ENCODE measurements at regions not wholly inside any gene's neighbourhood (a gene's known extent, or its start where the extent isn't known, plus 50 kb on each side); places are given as distances from the start of the nearest gene placed in this dataset.

DNA sequence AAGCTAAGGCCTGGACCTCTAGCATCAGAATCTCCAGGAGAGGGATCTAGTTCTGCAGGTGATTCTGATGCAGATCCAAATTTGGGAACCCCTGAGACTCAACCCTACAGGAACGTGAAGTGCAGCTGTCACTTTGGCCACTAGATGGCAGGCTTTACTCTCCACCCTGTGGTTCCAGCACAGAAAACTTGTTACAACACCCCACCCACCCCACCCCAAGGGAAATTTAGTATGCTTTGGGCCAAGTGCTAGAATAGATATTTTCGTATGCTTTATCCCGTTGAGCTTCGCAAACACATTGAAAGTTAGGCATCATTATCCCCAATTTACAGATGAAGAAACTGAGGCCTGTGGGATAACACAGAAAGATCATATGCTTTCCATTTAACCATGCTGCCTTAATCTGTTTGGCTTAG lies 232.0 kb downstream of the B3GLCT start:
- DNase-seq (ENCODE audit: low read depth, low spot score) (no peak), FAIRE-seq (peak; percentile 31), ATAC-seq (peak; percentile 85)
- RAD21 ChIA-PET (ENCODE audit: unreplicated experiment) = interaction anchor here (0.9 to 1.4 kb wide), 2 partner anchors 188 to 309 kb away, joined by 3 to 13 read pairs; no protein-coding TSS in a partner anchor
- Histone ChIP-seq H3K9me3 (replicated peaks; ENCODE audit: control insufficient read depth, insufficient read depth, low read length) (no peaks in the 10 kb centered on the region), H3K4me3 (no peak overlapping the region), H3K27me3 (replicated peaks in 1 of 2; ENCODE audit: control insufficient read depth in 2 of 2, insufficient read depth in 2 of 2, low read length in 1 of 2) (no peaks in the 10 kb centered on the region), H3K9ac (ENCODE audit: control insufficient read depth, insufficient read depth, low read length) (no peak overlapping the region), H3K4me2 (ENCODE audit: control insufficient read depth, insufficient read depth) (no peak overlapping the region), H4K20me1 (ENCODE audit: control insufficient read depth, insufficient read depth) (no peaks in the 10 kb centered on the region), H3K4me1 (ENCODE audit: control insufficient read depth, insufficient read depth, low read length) (no peaks in the 10 kb centered on the region), H3K36me3 (ENCODE audit: control insufficient read depth in 2 of 2, insufficient read depth in 2 of 2, low read length in 1 of 2) (no peaks in the 10 kb centered on the region), H3K27ac (ENCODE audit: control insufficient read depth, insufficient read depth) (no peak overlapping the region), H3K79me2 (ENCODE audit: control insufficient read depth, insufficient read depth, low read length) (no peaks in the 10 kb centered on the region), H2AFZ (ENCODE audit: control insufficient read depth, low read depth, low read length) (no peak overlapping the region)
- in situ Hi-C loops (cut with MboI) (loop anchor here (5.0 kb wide), 2 partner anchors 49 to 306 kb away; partner anchors contain the start of gene RXFP2), intact Hi-C loops (cut with micrococcal nuclease; ENCODE audit: unreplicated experiment) (loop anchor here (1.0 to 10.0 kb wide), 3 partner anchors 183 to 311 kb away; no protein-coding TSS in a partner anchor)
- 2% methylated on average over 4 of the region's 4 CpGs for WGBS (ENCODE audit: insufficient coverage, insufficient replicate concordance, low lambda C conversion rate, missing lambda C conversion rate)
- SMC1A ChIA-PET (ENCODE audit: uncharacterized antibody, unreplicated experiment) = interaction anchor here (0.7 to 1.4 kb wide), 7 partner anchors 10 to 368 kb away, joined by 3 to 18 read pairs (median 3); partner anchors contain the start of gene RXFP2
- CTCF ChIA-PET = interaction anchor here (0.6 to 4.1 kb wide), 17 partner anchors 8 to 333 kb away, joined by 3 to 52 read pairs (median 3); partner anchors contain the start of gene RXFP2
- POLR2A ChIA-PET = no interaction called here
- BruUV-seq (replicated peaks) = no TSS peak
- TF ChIP-seq, protein P1, sequence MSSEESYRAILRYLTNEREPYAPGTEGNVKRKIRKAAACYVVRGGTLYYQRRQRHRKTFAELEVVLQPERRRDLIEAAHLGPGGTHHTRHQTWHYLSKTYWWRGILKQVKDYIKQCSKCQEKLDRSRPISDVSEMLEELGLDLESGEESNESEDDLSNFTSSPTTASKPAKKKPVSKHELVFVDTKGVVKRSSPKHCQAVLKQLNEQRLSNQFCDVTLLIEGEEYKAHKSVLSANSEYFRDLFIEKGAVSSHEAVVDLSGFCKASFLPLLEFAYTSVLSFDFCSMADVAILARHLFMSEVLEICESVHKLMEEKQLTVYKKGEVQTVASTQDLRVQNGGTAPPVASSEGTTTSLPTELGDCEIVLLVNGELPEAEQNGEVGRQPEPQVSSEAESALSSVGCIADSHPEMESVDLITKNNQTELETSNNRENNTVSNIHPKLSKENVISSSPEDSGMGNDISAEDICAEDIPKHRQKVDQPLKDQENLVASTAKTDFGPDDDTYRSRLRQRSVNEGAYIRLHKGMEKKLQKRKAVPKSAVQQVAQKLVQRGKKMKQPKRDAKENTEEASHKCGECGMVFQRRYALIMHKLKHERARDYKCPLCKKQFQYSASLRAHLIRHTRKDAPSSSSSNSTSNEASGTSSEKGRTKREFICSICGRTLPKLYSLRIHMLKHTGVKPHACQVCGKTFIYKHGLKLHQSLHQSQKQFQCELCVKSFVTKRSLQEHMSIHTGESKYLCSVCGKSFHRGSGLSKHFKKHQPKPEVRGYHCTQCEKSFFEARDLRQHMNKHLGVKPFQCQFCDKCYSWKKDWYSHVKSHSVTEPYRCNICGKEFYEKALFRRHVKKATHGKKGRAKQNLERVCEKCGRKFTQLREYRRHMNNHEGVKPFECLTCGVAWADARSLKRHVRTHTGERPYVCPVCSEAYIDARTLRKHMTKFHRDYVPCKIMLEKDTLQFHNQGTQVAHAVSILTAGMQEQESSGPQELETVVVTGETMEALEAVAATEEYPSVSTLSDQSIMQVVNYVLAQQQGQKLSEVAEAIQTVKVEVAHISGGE (CRISPR knock-in tag; IDR thresholded peaks at IDR 0.05) = no peak
- TF ChIP-seq SREBF2 (IDR thresholded peaks at IDR 0.05; ENCODE audit: low read length) (no peak), KAT2A (conservative IDR thresholded peaks at IDR 0.05; ENCODE audit: control insufficient read depth, low read depth, low read length) (no peak), PML (IDR thresholded peaks at IDR 0.05; ENCODE audit: low read length) (no peak), SP1 (IDR thresholded peaks at IDR 0.05; ENCODE audit: low read depth, low read length) (no peak), SIN3A (IDR thresholded peaks at IDR 0.05; ENCODE audit: low read depth, low read length) (no peak), RAD51 (IDR thresholded peaks at IDR 0.05) (no peak), SMC3 (IDR thresholded peaks at IDR 0.05; ENCODE audit: borderline replicate concordance, low read length) (peak; percentile 61), TCF7 (IDR thresholded peaks at IDR 0.05; ENCODE audit: borderline replicate concordance) (no peak), EP300 (IDR thresholded peaks at IDR 0.05; ENCODE audit: borderline replicate concordance in 1 of 2, control insufficient read depth in 1 of 2, low read depth in 2 of 2, low read length in 2 of 2) (no peak), ZBED1 (IDR thresholded peaks at IDR 0.05; ENCODE audit: borderline replicate concordance) (no peak), RFX5 (IDR thresholded peaks at IDR 0.05; ENCODE audit: low read depth, low read length) (no peak)
- TF ChIP-seq, protein P2, sequence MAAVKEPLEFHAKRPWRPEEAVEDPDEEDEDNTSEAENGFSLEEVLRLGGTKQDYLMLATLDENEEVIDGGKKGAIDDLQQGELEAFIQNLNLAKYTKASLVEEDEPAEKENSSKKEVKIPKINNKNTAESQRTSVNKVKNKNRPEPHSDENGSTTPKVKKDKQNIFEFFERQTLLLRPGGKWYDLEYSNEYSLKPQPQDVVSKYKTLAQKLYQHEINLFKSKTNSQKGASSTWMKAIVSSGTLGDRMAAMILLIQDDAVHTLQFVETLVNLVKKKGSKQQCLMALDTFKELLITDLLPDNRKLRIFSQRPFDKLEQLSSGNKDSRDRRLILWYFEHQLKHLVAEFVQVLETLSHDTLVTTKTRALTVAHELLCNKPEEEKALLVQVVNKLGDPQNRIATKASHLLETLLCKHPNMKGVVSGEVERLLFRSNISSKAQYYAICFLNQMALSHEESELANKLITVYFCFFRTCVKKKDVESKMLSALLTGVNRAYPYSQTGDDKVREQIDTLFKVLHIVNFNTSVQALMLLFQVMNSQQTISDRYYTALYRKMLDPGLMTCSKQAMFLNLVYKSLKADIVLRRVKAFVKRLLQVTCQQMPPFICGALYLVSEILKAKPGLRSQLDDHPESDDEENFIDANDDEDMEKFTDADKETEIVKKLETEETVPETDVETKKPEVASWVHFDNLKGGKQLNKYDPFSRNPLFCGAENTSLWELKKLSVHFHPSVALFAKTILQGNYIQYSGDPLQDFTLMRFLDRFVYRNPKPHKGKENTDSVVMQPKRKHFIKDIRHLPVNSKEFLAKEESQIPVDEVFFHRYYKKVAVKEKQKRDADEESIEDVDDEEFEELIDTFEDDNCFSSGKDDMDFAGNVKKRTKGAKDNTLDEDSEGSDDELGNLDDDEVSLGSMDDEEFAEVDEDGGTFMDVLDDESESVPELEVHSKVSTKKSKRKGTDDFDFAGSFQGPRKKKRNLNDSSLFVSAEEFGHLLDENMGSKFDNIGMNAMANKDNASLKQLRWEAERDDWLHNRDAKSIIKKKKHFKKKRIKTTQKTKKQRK (IDR thresholded peaks at IDR 0.05; ENCODE audit: low read depth, low read length) = no peak
- TF ChIP-seq, protein P3, sequence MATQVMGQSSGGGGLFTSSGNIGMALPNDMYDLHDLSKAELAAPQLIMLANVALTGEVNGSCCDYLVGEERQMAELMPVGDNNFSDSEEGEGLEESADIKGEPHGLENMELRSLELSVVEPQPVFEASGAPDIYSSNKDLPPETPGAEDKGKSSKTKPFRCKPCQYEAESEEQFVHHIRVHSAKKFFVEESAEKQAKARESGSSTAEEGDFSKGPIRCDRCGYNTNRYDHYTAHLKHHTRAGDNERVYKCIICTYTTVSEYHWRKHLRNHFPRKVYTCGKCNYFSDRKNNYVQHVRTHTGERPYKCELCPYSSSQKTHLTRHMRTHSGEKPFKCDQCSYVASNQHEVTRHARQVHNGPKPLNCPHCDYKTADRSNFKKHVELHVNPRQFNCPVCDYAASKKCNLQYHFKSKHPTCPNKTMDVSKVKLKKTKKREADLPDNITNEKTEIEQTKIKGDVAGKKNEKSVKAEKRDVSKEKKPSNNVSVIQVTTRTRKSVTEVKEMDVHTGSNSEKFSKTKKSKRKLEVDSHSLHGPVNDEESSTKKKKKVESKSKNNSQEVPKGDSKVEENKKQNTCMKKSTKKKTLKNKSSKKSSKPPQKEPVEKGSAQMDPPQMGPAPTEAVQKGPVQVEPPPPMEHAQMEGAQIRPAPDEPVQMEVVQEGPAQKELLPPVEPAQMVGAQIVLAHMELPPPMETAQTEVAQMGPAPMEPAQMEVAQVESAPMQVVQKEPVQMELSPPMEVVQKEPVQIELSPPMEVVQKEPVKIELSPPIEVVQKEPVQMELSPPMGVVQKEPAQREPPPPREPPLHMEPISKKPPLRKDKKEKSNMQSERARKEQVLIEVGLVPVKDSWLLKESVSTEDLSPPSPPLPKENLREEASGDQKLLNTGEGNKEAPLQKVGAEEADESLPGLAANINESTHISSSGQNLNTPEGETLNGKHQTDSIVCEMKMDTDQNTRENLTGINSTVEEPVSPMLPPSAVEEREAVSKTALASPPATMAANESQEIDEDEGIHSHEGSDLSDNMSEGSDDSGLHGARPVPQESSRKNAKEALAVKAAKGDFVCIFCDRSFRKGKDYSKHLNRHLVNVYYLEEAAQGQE (IDR thresholded peaks at IDR 0.05; ENCODE audit: low read depth, low read length) = no peak

Measured in GM12878 (cell line).